Adrenal gland (tissue), 9 donors: ENCODE measurements at regions not wholly inside any gene's neighbourhood (a gene's known extent, or its start where the extent isn't known, plus 50 kb on each side); places are given as distances from the start of the nearest gene placed in this dataset.

Experiments used
- DNase-seq, 7 donors: peaks; one replicate each; pipeline ENCODE4 v3.0.0-alpha.2; 2019 to 2020
- H3K27ac ChIP-seq, 5 donors: fragments of 200-600 bp; sonication (generic) in 4 of 5; 1 replicate in 3 of 5; 2 replicates in 2 of 5; pipeline versions ENCODE4 v1.5.1 to v1.8.0; 2016 to 2020; ENCODE audit warnings: mild to moderate bottlenecking in 1 of 5
- H3K27me3 ChIP-seq: fragments of 200-600 bp; 2 replicates; pipeline ENCODE4 v1.8.0; 2021
- H3K36me3 ChIP-seq, 2 donors: fragments of 200-600 bp; replicated peaks in 1 of 2; 1 replicate in 1 of 2; 2 replicates in 1 of 2; pipeline versions ENCODE4 v1.5.1 to v1.8.0; 2018 to 2022
- H3K4me1 ChIP-seq, 2 donors: fragments of 200-600 bp; replicated peaks in 1 of 2; 1 replicate in 1 of 2; 2 replicates in 1 of 2; pipeline versions ENCODE4 v1.5.1 to v1.8.0; 2018 to 2021
- H3K4me3 ChIP-seq, 4 donors: fragments of 200-600 bp; sonication (generic) in 3 of 4; one replicate each; pipeline ENCODE4 v1.5.1; 2016 to 2018
- H3K9me3 ChIP-seq, 3 donors: fragments of 200-600 bp; sonication (generic) in 1 of 3; replicated peaks in 1 of 3; 1 replicate in 2 of 3; 2 replicates in 1 of 3; pipeline versions ENCODE4 v1.5.1 to v1.8.0; 2016 to 2021
- CTCF ChIP-seq, 6 experiments: fragments of 450-650 bp in 4 of 6; fragments of 200-600 bp in 2 of 6; sonication (generic) in 1 of 6; IDR thresholded peaks; 1 replicate in 5 of 6; 2 replicates in 1 of 6; pipeline versions ENCODE4 v1.5.1 to v1.8.0; 2016 to 2021; ENCODE audit warnings: antibody characterized with exemption in 6 of 6, mild to moderate bottlenecking in 2 of 6, moderate library complexity in 1 of 6
- POLR2A ChIP-seq, 2 donors: fragments of 450-650 bp; IDR thresholded peaks; one replicate each; pipeline ENCODE4 v1.6.1; 2017; ENCODE audit warnings: antibody characterized with exemption in 2 of 2, mild to moderate bottlenecking in 2 of 2, moderate library complexity in 1 of 2
- WGBS, 4 donors: extraction: QIAGEN DNeasy Blood & Tissue Kit in 2 of 4; methylation state at CpG; one replicate each; pipeline versions ENCODE4 v1.1.5 to v1.1.7; 2013 to 2017; 5-methylcytosine and 5-hydroxymethylcytosine counted together
- intact Hi-C, 2 donors: fragments of 100-400 bp; cut with DNase I; formaldehyde crosslinking; loops; one replicate each; pipeline versions ENCODE4 v1.14.1 to v1.15.0; 2022 to 2023
- donor health status: healthy with polysubstance abuse.
- donor health status: Bipolar disorder and iron deficiency.
- donor health status: DM: yes; HTN: yes; CAD: no.
- donor health status: DM: no; HTN: no; CAD: no.
- donor health status: DM: no; HTN: no; CAD: no.

- Histone ChIP-seq H3K36me3 (no peaks in the 10 kb centered on the region), H3K9me3 (no peaks in the 10 kb centered on the region), H3K4me1 (peaks cover 0 to 3% of the 10 kb centered on the region in 2 donors), H3K27ac (no peak overlapping the region), H3K27me3 (no peaks in the 10 kb centered on the region), H3K4me3 (no peak overlapping the region)
- TF ChIP-seq CTCF (IDR thresholded peaks at IDR 0.05): no peak
- DNase-seq: no peak
- WGBS, 4 donors: 59 to 80% (median 78%) methylated on average over 1 of the region's 1 CpG
- intact Hi-C loops: no loop called here
Observed at GRCh38 chr20:40322941-40323340, 366.1 kb downstream of the MAFB start.

DNA sequence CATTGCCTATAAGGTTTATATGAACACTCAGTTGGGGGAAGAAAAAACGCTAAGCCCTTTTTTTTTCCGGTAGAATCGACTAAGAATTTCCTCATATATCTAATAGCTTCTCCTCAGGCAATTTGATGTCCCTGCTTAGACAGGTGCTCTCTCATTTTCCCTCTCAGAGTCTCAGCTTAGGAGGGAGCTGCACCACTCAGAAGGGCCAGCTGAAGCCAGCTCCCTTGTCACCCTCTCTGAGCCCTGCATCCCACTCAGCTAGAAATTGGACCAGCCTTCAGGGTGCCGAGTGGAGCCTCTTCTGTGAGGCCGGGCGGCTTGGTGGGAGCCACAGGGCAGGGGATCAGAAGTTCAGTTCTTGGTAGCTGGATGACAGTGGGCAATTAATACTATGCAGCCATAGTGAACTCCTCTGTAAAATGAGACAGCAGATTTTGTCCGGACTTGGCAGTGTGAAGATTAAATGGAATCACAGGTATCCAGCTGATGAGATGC is 368.5 kb downstream of the MAFB start:
- no peak for DNase-seq
- intact Hi-C loops: no loop called here
- WGBS, 4 donors: 78 to 82% (median 81%) methylated on average over 4 to 7 of the region's 7 CpGs

GRCh38 chr20:40319741-40320516 is 369.1 kb downstream of the MAFB start:
- H3K27ac ChIP-seq: no peak overlapping the region
- H3K4me3 ChIP-seq: no peak overlapping the region
- intact Hi-C loops: no loop called here
- DNase-seq: no peak
- H3K36me3 ChIP-seq: no peaks in the 10 kb centered on the region
- peaks cover 0 to 3% of the 10 kb centered on the region in 2 donors for H3K4me1 ChIP-seq
- no peaks in the 10 kb centered on the region for H3K9me3 ChIP-seq
- 68 to 84% (median 81%) methylated on average over 13 to 15 of the region's 15 CpGs for WGBS, 4 donors
- no peaks in the 10 kb centered on the region for H3K27me3 ChIP-seq
- TF ChIP-seq CTCF (IDR thresholded peaks at IDR 0.05) (no peak), POLR2A (IDR thresholded peaks at IDR 0.05) (no peak)

More for the DNA sequence above, 368.5 kb downstream of the MAFB start:
- no peak for TF ChIP-seq POLR2A (IDR thresholded peaks at IDR 0.05)
- no peak for TF ChIP-seq CTCF (IDR thresholded peaks at IDR 0.05)
- H3K4me1 ChIP-seq: peaks cover 0 to 3% of the 10 kb centered on the region in 2 donors
- H3K27ac ChIP-seq: no peak overlapping the region
- H3K36me3 ChIP-seq: no peaks in the 10 kb centered on the region
- no peaks in the 10 kb centered on the region for H3K9me3 ChIP-seq
- no peaks in the 10 kb centered on the region for H3K27me3 ChIP-seq
- no peak overlapping the region for H3K4me3 ChIP-seq

GRCh38 chr20:40319056-40319455 is 370.0 kb downstream of the MAFB start:
- 78 to 88% (median 85%) methylated on average over 3 of the region's 3 CpGs for WGBS, 4 donors
- Histone ChIP-seq H3K4me3 (no peak overlapping the region), H3K36me3 (no peaks in the 10 kb centered on the region), H3K9me3 (no peaks in the 10 kb centered on the region), H3K27me3 (no peaks in the 10 kb centered on the region), H3K4me1 (peaks cover 0 to 3% of the 10 kb centered on the region in 2 donors), H3K27ac (no peak overlapping the region)
- intact Hi-C loops: no loop called here
- TF ChIP-seq POLR2A (IDR thresholded peaks at IDR 0.05) (no peak), CTCF (IDR thresholded peaks at IDR 0.05) (no peak)
- no peak for DNase-seq
